ENCODE measurements at regions not wholly inside any gene's neighbourhood (a gene's known extent, or its start where the extent isn't known, plus 50 kb on each side); places are given as distances from the start of the nearest gene placed in this dataset.
A peak's percentile ranks its signal among the peaks of the same experiment; 100 is the strongest.
"Not testable (repeated sequence)": the region's sequence is repeated elsewhere in the genome, so short reads cannot be mapped to it uniquely, and the experiment has no call there.

DNA sequence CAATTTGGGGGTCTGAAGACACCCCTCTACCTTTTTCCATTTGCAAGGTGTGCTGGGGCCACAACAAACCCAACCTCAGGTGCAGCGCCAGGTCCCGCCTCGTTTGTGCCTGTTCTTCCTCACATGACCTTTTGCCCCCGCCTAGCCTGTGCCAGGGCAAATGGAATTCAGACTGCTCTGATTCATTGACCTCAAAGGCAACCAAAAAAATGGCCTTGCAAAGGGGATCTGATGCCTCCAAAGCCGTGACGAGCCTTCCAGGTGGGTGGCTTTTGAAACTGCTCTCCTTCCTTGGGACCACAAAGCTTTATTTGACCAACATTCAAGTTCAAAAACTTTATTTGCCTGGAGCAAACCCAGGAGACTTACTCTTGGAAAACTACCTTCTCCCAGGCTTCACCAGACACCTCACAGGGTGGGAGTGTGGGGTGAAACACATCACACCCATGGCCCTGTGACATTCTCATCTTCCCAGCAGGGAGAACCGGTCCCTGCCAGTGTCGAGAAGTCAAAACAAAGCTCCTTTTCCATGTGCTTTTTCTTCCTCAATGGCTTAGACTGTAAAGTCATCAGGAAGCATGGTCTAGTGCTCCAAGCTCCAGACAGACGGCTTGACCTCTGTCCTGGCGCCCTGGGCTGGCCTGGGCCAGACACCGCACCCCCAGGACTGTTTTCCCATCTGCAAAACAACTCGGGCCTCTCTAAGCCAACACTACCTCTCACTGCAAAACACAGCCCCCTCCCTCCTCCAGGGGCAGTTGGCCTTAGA, 103.9 kb upstream of the HES1 start:
- DNase-seq (ENCODE audit: low read depth in 2 of 3, low spot score in 2 of 3): no peak

DNA sequence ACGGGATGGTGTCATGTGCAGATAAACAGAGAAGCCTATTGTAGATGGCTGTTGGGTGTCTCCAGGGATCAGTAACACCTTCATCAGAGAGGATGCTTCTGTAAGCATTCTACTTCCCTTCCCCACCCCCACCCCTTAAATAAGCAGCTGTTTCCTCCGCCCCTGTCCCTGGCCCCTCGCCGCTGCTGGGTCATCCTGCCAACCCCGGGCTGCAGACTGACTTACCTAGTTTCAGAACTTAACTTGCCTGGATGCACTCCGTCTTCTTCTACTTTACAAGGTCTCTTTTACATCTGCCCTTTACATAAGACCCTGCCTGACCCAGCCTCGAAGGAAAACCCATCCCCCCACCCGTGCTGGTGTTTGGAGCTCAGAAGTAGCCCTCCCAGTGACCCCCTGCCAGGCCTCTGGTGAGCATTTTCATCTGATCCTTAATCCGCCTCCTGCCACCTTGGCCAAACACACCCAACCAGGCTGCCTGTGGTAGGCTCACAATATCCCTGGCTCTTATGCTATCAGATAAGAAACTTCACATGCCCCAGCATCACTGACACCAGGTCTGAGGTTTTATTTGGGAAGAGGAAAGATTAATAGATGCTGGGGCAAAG, 103.0 kb upstream of the HES1 start:
- DNase-seq (ENCODE audit: low read depth in 2 of 3, low spot score in 2 of 3): peak in 2 of 3 donors; percentile 46 to 85

GRCh38 chr3:194034346-194035336, 101.3 kb upstream of the HES1 start:
- no peak for DNase-seq (ENCODE audit: low read depth in 2 of 3, low spot score in 2 of 3)

GRCh38 chr3:194035406-194036138, 100.4 kb upstream of the HES1 start:
- DNase-seq (ENCODE audit: low read depth in 2 of 3, low spot score in 2 of 3): no peak

DNA sequence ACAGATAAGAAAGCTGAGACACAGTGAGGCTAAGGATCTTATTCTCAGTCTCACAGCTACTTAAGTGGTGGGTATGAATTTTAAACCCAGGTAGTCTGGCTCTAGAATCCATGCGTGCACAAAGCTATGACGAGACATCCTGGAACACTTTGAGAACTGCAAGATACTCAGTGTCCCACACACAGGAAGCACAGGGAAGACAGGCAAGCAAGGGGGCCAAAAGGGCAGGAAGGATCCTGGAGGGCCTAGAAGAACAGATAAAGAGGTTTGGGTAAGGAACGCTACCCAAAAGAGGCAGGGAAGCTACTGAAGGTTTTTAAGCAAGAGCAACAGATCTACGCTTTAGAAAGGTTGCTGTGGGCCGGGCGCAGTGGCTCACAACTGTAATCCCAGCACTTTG, 99.1 kb upstream of the HES1 start:
- no peak for DNase-seq (ENCODE audit: low read depth in 2 of 3, low spot score in 2 of 3)

DNA sequence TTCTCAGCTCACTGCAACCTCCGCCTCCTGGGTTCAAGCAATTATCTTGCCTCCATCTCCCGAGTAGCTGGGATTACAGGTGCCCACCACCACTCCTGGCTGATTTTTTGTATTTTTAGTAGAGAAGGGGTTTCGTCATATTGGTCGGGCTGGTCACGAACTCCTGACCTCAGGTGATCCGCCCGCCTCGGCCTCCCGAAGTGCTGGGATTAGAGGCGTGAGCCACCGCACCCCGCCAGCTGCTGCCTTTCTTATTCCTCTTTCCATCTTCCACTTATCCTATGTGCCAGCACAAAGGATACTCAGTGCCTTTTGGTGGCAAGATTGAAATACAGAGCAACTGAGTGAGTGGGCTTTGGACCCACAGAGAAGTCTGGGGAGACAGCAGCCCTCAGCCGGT, 97.6 kb upstream of the HES1 start:
- not testable (repeated sequence) for DNase-seq (ENCODE audit: low read depth in 2 of 3, low spot score in 2 of 3)

DNA sequence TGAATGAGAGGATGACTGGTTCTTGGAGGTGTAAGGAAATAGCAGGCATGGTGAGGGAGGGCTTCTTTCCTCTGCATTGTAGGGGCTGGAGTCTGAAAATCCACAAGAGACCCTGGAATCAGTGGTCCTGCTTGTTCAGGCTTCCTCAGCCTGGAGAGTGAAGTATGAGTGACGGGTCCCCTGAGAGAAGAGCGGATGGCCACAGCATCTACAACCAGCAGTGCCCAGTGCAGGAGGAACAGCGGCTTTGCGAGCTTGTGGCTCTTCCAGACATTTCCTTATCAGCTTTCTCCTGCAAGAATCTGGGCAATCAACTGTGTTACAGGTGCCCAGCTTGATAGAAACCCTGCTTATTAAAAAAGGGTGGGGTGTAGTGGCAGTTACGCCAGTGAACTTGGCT, 97.0 kb upstream of the HES1 start:
- no peak for DNase-seq (ENCODE audit: low read depth in 2 of 3, low spot score in 2 of 3)

DNA sequence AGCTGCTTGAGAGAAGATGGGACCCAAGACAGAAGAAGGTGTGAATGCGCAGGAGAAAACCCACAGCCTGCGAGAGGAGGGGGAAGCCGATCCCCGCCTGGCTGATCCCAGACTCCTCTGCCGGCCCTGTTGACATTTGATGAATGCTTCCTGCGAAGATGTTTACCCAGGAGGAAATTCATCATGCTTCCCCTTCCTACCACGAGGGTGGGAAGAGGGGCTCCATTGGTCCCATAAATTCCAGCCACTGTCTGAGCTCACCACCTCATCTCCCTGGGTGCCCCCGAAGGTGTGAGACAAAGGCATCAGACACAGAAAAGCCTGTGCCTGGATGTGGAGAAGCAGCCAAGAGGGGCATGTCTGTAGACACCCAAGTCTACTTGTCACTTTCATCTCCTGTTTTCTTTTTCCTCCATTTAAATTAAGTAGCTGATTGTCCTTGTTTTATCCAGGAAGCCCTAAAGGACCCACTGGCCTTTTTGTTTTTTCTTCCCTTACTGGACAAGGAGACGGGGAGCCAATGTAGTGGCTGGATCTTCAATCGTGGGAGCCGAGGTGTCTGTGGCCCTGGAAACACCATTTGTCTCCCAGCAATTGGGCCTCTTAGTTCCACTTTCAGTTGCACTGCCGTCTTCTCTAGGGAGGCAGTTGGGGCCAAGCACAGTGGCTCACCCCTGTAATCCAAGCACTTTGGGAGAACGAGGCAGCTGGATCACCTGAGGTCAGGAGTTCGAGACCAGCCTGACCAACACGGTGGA, 95.3 kb upstream of the HES1 start:
- DNase-seq (ENCODE audit: low read depth in 2 of 3, low spot score in 2 of 3): no peak

GRCh38 chr3:194042927-194043326, 93.0 kb upstream of the HES1 start:
- no peak for DNase-seq (ENCODE audit: low read depth in 2 of 3, low spot score in 2 of 3)

DNA sequence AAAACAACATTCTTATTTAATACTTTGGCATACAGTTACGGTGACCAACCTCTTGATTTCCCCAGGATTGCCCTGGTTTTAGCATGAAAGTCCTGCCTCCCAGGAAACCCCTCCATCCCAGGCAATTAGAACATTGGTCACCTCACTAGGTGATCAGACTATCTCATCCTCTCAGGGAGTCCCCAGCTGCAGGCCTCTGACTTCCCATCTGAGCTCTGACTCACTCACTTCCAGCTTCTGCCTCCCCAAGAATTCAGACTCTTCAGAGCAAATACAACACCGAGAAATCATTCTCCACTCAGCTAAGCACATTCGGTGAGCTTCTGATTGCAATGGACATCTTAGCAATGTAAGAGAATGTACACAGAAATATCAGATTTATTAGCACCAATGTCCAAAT, 92.4 kb upstream of the HES1 start:
- peak in 1 of 3 donors; percentile 36 for DNase-seq (ENCODE audit: low read depth in 2 of 3, low spot score in 2 of 3)

DNA sequence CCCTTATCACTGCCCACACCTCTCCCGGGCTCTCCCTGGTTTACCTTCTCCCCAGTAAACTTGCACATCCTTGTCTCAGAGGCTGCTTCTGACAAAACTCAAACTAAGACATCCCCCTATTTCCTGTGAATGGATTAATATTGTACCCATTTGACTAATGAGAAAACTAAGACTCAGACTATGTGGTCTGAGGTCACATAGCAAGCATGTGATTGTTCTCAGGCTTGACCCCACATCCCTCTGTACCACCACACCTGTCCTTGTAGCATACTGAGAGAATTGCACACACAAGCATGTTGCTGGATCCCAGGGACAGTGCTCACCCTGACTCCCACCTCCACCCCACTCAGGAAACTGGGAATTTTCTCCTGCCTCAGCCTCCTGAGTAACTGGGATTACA, 90.7 kb upstream of the HES1 start:
- DNase-seq (ENCODE audit: low read depth in 2 of 3, low spot score in 2 of 3): no peak

DNA sequence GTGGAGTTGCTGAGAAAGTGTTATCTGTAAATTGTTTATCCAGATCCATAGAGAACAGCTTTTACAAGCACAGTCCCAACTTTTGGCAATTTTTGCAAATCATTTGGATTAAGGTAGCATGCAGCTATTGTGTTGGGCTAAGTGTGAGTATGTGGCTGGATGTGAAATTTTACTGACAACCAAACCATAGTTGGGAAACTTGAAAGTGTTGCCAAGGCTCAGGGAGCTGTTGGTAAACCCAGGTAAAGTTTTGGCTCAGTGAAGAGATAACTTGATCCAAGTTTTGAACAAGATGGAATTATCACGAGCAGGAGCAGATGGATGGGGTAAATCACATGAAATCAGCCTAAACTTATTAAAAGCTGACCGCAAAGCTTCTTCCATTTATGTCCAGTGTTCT, 90.0 kb upstream of the HES1 start:
- no peak for DNase-seq (ENCODE audit: low read depth in 2 of 3, low spot score in 2 of 3)

- no peak for DNase-seq (ENCODE audit: low read depth in 2 of 3, low spot score in 2 of 3)
These were observed 89.4 kb upstream of the HES1 start for GRCh38 chr3:194046531-194046930.

- peak in 2 of 3 donors; percentile 28 to 67 for DNase-seq (ENCODE audit: low read depth in 2 of 3, low spot score in 2 of 3)
These were observed 88.8 kb upstream of the HES1 start for GRCh38 chr3:194046995-194047645.

DNA sequence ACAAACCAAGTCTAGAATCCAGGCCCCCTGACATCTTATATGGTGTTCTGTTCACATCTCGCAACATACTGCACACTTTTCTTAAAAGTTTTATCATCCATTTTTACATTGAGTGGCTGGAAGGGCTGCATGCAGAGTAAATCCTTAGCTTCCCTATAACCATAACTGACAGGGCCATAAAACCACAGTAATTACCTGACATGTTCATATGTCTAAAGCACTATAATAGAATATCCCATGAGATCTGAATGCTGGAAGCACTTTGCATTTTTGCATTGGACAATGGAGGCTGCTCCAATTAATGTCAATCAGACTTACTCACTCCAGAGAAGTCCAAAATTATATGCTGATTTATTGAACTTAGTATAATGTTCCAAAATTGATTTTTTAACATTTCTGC, 86.6 kb upstream of the HES1 start:
- no peak for DNase-seq (ENCODE audit: low read depth in 2 of 3, low spot score in 2 of 3)

GRCh38 chr3:194050782-194051320, 85.1 kb upstream of the HES1 start:
- DNase-seq (ENCODE audit: low read depth in 2 of 3, low spot score in 2 of 3): peak in 1 of 3 donors; percentile 26

GRCh38 chr3:194051366-194052149, 84.4 kb upstream of the HES1 start:
- peak in 2 of 3 donors; percentile 29 to 43 for DNase-seq (ENCODE audit: low read depth in 2 of 3, low spot score in 2 of 3)

DNA sequence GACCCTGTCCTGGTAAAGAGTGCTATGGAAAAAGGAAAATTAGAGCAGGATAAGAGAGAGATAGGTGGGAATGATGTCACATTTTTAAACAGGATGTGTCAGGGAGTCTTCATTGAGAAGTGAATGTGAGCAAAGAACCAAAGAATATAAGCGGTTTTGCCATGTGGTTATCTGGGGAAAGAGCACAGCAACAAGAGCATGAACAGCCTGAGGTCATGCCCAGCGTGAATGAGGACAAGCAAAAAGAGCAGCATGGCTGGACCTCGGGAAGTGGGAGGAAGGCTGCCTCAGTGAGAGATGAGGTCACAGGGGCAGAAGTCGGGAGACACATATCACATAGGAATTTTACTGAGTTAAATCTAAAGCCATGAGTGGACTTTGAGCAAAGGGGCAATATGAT, 82.8 kb upstream of the HES1 start:
- DNase-seq (ENCODE audit: low read depth in 2 of 3, low spot score in 2 of 3): no peak
